Stimulated activated CD4-positive, alpha-beta T cell treated with anti-CD3 and anti-CD28 coated beads, Interleukin-4, amount 100 ng/mL, for 24 hours (primary cell): ENCODE measurements at regions not wholly inside any gene's neighbourhood (a gene's known extent, or its start where the extent isn't known, plus 50 kb on each side); places are given as distances from the start of the nearest gene placed in this dataset.
"Not testable (repeated sequence)": the region's sequence is repeated elsewhere in the genome, so short reads cannot be mapped to it uniquely, and the experiment has no call there.

ENCODE experiments used
- DNase-seq: peaks from one replicate; pipeline ENCODE4 v3.0.0-alpha.2; 2020

DNA sequence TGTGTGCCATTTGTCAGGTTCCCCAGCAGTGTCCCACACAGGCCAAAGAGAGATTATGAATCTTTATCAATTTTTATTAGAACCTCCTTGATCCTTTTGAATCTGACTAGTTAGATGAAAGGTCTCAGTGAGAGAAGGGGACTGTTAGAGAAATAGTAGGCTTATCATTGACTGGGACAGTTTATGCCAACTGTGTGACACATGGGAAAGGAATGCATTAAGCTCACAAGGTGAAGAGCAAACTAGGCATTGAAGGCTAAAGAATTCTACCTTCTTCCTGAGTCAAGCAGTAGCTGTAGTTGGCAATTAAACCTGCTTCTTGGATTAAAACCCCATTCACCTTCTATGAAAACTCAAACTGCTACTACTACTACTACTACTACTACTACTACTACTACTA, 389.6 kb upstream of the CDH19 start:
- DNase-seq, result no peak

- DNase-seq, result no peak
Measured at GRCh38 chr18:66990909-66991308, 387.0 kb upstream of the CDH19 start.

DNA sequence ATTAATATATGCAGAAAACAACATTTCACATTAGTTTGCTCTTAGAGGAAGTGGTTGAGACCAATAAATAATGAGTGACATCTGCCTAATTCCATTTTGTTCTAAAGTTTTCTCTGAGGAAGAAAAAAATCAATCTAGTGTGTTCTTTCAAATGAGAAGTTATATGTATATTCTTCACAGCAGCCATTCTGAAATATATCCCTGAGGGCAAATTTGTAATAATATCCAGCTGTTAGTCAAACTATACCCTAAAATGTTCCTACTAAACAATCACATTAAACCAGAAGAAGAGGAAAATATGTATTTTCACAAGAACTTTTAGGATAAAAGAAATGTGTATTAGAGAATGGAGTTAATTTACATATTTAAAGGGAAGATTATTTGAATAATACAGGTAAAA, 375.1 kb upstream of the CDH19 start:
- DNase-seq, result no peak

DNA sequence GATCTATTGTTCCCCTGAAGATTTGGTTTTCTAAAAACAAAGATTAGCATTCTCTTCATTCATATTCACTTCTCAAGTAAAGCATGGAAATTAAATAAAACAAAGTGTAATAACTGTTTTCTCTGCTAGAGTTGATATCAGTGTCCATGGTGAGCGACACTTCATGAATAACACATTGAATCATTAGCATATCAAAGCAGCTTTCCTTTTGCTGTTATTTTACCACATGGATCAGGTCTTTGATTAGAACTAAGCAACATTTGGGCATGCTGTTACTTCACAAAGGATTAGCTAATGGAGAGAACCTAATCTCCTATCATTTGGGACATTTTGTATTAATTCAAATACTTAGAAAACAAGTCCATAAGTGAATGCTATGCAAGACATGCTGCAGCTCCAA, 368.8 kb upstream of the CDH19 start:
- no peak for DNase-seq

- no peak for DNase-seq
Measured at GRCh38 chr18:66971960-66972359, 368.1 kb upstream of the CDH19 start.

- no peak for DNase-seq
Measured at GRCh38 chr18:66966171-66966570, 362.3 kb upstream of the CDH19 start.

GRCh38 chr18:66958309-66958708, 354.4 kb upstream of the CDH19 start:
- no peak for DNase-seq

- DNase-seq, result no peak
Measured at GRCh38 chr18:66951750-66952149, 347.9 kb upstream of the CDH19 start.

- DNase-seq, result no peak
Measured at GRCh38 chr18:66949419-66949818, 345.5 kb upstream of the CDH19 start.

DNA sequence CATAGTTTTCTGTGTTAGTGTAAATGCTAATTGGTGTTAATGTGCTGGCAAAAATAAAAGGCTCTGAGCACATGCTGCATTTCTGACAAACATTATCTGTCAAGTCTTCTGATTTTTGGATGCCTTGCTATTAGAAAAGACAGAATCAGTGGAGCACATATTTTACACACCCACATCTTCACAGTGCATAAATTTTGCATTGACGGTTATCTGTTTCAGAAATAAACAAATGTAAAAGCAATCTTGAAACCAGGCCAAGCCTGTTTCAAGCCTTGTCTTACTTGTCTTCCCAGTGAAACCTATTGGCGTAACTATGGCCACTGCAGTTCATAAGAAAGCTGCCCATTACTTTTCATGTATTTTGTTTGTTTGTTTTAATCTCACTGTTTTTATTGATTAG, 333.7 kb upstream of the CDH19 start:
- DNase-seq, result no peak

DNA sequence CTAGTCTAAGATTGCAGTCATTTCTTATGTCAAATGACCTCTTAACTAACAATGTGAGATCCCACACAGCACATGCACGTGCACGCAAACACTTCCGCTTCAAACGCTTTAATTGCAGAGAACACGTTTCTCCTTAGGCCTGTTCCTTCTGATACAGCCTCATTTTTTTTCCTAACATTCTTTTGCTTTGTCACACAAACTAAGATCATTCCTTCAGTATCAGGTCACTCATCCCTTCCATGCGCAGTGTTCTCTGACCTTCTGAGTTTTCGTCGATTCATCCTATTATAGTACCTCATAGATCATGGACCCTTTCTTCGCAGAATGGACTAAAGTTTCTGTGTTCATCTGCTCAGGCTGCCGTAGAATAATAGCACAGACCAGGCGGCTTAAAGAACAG, 327.1 kb upstream of the CDH19 start:
- no peak for DNase-seq

DNA sequence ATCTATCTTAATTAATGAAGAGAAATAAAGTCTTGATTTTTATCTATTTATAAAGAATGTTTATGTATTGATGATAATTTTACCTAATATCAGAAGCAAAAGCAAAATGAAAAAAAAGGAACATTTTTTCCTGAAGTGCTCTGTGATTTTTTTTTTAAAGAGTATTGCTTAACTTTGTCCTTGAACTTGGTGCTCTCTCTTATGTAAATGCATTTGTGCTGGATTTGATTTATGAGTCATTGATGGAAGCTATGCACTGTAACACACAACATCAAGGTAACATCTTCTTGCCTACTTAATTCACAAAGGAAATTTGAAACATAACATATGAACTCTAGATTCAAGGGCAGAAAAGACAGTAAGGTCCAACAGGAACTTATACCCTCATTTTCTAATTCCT, 312.9 kb upstream of the CDH19 start:
- no peak for DNase-seq

GRCh38 chr18:66900837-66901236, 296.9 kb upstream of the CDH19 start:
- no peak for DNase-seq

DNA sequence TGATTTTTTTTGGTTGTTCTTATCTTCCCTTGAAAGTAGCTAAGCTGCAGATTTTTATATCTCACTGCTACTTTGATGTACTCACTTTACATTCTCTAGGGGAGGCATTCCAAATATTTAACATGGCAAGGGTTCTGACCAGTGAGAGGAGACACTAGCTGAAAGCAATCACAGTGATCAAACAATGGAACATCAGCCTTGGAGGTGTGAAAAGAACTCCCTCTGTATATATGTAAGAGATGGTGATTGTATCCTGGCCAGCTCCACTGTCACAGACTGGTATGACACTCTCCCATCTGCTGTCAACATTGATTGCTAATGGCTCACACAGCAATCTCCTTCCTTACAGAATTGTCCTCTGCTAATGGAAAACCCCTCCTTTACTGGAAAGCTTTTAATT, 291.7 kb upstream of the CDH19 start:
- no peak for DNase-seq

- DNase-seq, result no peak
Measured at GRCh38 chr18:66894851-66895250, 291.0 kb upstream of the CDH19 start.

DNA sequence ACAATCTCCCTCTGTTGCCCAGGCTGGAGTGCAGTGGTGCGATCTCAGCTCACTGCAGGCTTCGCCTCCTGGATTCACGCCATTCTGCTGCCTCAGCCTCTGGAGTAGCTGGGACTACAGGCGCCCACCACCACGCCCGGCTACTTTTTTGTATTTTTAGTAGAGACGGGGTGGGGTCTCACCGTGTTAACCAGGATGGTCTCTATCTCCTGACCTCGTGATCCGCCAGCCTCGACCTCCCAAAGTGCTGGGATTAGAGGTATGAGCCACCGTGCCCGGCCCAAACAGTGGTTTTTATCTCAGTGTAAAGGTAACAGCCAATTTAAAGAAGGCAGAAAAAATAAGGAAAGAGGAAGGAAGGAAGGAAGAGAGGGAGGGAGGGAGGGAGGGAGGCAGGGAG, 288.5 kb upstream of the CDH19 start:
- DNase-seq, result not testable (repeated sequence)

DNA sequence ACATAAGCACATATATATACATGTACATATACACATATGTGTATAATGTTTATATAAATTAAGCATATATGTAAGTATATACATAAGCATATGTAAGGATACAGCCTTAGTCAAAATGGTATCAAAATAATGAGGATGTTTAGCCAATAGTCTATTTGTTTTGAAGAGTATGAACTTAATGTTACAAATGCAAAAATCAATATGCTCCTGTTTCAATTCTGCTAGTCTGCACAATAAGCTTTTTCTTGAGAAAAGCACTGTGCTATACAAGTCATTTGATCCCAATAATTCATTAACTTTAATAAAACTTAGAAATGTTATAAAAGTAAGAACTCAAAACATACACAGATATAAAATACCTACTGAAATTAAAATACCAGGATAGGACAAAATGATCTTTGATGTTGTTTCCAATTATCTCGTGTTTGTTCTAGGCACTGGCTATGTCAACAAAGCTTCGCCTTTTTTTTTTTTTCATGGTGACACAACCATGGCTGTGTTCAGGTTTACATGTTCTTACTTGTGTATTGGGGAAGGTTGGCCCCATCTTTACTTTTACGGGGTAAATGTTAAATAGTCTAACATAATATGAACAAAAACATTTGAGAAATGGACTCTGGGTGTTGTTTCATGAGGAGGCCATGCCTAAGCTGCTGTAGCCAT, 271.1 kb upstream of the CDH19 start:
- DNase-seq, result no peak

- no peak for DNase-seq
Measured at GRCh38 chr18:66874375-66874774, 270.5 kb upstream of the CDH19 start.

- DNase-seq, result no peak
Measured at GRCh38 chr18:66873899-66874298, 270.0 kb upstream of the CDH19 start.

DNA sequence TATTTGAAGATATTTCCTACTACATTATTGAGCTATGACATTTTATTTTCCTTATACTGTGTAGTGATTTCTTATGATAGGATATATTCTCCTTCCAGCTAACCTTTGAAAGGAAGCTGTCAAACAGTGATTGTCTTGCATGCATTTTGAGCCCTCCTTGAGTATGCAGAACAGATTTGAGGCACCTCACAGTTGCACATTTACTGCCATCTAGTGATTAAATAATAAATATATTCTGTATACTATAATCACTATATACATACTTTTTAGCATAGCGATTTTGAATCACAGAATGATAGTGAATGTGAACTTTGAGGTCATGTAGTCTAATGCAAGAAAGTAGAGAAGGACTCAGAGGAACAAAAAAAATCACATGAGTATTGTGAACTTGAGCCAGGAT, 268.4 kb upstream of the CDH19 start:
- DNase-seq, result no peak

- no peak for DNase-seq
Measured at GRCh38 chr18:66867653-66868052, 263.8 kb upstream of the CDH19 start.

GRCh38 chr18:66866427-66866940, 262.6 kb upstream of the CDH19 start:
- not testable (repeated sequence) for DNase-seq

DNA sequence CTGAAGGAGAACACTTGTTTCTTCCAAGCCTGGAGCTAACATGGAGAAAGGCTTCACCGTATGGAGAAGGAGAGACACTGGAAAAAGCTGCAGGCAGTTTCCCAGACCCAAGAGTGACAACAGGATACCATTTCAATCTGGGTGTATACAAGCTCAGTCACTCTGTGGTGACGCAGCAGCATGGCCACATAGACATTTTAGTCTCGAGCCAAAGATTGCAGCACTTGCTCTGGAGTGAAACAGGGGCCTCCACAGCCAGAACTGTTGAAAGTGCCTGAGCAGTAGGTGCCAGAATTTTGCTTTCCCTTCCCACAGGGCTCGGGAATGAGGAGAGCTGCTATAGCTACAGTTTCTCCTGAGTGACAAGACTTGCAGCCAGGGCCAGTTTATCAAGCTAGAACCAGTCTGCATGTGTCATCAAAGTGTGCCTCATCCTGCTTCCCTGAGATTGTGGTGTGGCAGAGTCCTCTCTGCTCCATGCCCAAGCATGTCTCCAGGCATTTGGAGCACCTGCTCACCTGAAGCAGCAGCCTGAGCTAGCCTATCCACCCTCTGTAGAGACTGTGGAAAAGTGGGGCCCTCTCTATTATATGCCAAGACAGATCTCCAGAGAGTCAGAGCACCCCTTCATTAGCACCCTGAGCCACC, 234.6 kb upstream of the CDH19 start:
- DNase-seq, result no peak

GRCh38 chr18:66833646-66834045, 229.8 kb upstream of the CDH19 start:
- no peak for DNase-seq

- DNase-seq, result no peak
Measured at GRCh38 chr18:66826211-66826610, 222.3 kb upstream of the CDH19 start.
